HS-5 (cell line): ENCODE measurements at regions not wholly inside any gene's neighbourhood (a gene's known extent, or its start where the extent isn't known, plus 50 kb on each side); places are given as distances from the start of the nearest gene placed in this dataset.

ENCODE experiments used
- DNase-seq: peaks from one replicate; pipeline ENCODE4 v3.0.0-alpha.2; 2012; ENCODE audit warnings: low read depth

- no peak for DNase-seq
Measured at GRCh38 chr4:38230821-38231563, 270.8 kb downstream of the PTTG2 start.

- DNase-seq, result no peak
Measured at GRCh38 chr4:38231626-38232025, 271.4 kb downstream of the PTTG2 start.

- no peak for DNase-seq
Measured at GRCh38 chr4:38232741-38233140, 272.5 kb downstream of the PTTG2 start.

DNA sequence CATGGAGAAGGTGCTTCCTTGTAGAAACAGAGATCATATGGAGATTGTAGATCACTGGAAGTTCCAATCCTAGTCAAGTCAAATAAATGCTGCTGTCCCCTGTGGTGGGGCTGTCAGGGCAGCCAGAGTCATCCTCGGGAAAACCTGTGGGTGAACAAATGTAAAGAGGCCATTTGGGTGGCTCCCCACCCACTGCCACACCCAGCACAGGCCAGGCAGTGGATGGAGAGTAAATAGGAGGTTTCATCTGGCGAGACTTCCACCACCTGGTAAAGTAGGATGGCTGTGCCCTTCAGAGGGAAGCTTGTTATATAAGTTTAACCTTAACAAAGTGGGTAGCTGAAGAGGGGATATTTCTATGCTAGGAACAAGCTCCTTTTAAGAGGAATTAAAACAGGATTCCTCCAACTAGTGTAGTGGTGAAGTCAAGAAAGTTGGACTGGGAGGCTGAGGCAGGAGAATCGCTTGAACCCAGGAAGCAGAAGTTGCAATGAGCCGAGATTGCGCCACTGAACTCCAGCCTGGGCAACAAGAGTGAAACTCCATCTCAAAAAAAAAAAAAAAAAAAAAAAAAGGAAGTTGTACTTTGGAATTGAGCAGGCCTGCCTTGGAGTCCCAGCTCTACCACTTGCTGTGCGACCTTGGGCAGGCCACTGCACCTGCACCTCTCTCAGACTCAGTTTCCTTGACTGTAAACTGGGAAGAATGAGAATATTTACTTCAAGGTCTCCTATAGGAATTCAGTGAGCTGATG lies 273.7 kb downstream of the PTTG2 start:
- no peak for DNase-seq

DNA sequence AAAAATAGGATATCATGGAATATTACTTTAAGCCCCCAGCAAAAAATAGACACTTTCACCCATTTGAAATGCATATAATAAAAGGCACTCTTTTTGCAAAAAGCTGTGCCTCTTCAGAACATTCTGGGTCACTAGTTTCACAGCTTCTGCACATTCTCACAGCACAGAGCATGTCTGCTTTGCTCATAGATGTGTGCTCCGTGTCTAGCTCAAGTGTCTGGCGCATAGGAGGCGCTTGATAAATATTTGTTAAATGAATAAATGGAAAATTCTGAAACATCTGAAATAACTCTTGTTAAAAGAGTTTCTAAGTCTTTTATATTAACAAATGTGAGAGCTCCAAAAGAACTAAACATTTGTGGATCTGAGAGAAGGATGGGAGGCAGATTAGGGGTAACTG lies 275.2 kb downstream of the PTTG2 start:
- no peak for DNase-seq

- no peak for DNase-seq
Measured at GRCh38 chr4:38236003-38236402, 275.8 kb downstream of the PTTG2 start.

- DNase-seq, result no peak
Measured at GRCh38 chr4:38236503-38236902, 276.3 kb downstream of the PTTG2 start.

GRCh38 chr4:38237139-38237538 lies 276.9 kb downstream of the PTTG2 start:
- peak; percentile 87 for DNase-seq

GRCh38 chr4:38241541-38241940 lies 281.3 kb downstream of the PTTG2 start:
- DNase-seq, result no peak

GRCh38 chr4:38242101-38242500 lies 281.9 kb downstream of the PTTG2 start:
- no peak for DNase-seq

DNA sequence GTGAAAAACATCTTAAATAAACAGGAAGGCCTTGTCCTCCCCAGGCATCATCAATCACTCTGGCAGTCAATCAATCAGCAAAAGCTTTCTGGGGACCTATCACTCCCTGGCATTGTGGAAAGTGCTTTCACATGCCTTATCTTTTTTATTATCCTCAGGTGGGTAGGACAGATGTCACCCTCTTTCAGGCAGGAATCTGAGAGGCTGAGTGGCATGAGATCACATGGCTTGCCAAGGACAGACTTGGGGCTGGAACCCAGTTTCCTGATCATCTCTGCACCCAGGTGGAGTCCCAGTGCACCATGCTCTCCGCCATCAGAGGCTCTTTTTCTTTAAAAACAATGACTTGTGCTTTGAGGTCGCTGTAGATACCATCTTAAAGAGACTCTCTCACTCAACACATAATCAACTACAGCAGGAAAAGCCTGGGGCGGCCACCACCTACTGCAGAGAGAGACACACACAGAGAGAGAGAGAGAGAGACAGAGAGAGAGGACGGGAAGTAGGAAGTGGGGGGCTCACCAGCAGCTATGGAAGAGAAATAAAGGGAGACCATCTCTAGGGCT lies 282.7 kb downstream of the PTTG2 start:
- DNase-seq, result no peak

DNA sequence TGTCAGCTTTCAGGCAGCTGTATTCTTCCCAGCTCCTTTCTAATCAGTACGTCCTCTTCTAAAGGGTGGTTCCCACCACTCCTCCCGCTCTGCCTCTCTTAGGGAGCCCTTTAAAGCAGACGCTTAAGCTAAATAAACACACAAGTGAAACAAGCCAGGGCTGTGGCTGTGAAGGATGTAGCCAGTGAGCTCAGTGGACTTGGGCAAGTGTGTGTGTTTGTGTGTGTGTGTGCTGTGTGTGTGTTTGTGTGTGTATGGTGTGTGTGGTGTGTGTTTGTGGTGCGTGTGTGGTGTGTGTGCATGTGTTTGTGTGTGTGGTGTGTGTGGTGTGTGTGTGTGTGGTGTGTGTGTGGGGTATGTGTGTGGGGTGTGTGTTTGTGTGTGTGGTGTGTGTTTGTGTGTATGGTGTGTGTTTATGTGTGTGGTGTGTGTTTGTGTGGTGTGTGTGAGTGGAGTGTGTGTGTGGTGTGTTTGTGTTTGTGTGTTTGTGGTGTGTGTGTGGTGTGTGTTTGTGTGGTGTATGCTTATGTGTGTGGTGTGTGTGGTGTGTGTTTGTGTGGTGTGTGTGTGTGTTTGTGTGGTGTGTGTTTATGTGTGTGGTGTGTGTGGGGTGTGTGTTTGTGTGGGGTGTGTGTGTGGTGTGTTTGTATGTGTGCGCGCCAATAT lies 283.3 kb downstream of the PTTG2 start:
- no peak for DNase-seq

DNA sequence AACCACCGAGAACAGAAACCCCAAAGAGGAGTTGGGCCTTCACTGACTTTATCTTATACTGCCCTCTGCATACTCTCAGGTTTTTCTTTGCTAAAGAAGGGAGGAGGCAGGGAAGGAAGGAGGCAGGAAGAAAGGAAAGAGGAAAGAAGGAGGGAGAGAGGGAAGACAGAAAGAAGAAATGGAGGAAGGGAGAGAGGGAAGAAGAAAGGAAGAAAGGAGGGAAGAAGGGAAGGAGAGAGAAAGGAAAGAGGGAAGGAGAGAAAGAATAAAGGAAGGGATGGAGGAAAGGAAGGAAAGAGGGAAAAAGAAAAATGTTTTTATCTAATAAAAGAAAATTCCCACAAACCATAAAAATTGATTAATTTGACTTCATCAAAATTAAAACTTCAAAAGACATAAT lies 294.6 kb downstream of the PTTG2 start:
- DNase-seq, result no peak

DNA sequence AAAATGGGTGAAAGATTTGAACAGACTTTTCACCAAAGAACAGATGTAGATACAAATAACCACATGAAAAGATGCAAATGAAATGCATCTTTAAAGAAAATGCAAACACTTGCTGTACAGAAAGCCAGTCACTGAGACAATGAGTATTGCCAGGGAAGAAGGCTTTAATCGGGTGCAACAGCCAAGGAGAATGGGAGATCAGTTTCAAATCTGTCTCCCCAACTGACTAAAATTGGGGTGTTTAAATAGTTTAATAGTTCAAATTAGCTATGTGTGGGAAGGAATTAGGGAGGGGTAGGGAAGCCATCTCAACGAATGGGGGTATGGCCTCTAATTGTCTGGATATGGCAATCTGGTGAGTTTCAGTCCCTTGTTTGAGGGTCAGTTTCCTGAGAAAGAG lies 295.4 kb downstream of the PTTG2 start:
- DNase-seq, result no peak

DNA sequence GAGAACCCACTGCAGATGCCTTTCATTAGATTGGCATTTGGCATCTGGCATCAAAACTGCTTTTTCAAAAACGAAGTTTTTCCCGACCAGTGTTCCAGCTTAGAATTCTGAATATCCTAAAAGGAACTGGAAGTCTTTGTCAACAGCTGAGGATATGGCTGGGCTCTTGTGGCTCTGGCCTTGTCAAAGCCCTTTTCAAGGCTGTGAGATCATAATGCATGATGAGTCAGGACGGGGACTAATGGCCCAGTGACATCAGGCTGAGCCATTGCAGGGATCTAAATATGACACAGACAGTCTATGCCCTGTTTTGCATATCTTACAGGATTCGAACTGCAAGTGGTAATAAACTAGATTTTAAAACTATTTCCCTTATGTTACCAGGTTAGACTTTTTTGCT lies 306.4 kb downstream of the PTTG2 start:
- peak; percentile 29 for DNase-seq

DNA sequence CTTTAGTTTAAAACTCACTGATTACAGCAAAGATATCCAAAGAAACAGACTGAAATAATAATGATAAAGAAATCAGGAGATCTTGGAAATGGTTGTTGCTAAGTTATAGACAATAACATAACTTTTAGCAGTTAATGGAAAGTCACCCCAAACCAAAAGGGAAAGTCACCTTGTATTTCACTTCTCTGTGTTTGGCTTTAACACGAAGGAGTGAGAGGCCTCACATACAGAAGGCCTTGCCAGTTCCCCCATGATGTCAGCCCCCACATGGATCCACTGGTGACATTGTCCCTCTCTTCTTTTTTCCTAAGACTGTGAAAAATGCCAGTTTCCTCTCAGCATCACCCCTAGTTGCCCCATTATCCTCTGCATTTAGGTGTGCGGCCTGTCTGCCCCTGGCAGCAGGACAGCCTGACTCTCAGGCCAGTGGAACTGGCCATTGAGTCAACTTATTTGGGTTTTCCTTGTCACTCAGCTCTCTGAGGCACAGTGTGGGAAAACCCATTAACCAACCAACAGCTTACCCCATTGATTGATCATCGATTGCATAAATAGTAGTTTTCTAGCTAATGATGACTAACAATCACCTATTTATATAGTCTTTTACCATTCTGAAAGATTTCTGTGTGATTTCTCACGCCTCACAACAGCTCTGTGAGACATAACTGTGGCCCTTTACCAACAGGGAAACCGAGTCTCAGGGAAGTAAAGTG lies 308.1 kb downstream of the PTTG2 start:
- DNase-seq, result no peak

- no peak for DNase-seq
Measured at GRCh38 chr4:38268837-38269236, 308.6 kb downstream of the PTTG2 start.

DNA sequence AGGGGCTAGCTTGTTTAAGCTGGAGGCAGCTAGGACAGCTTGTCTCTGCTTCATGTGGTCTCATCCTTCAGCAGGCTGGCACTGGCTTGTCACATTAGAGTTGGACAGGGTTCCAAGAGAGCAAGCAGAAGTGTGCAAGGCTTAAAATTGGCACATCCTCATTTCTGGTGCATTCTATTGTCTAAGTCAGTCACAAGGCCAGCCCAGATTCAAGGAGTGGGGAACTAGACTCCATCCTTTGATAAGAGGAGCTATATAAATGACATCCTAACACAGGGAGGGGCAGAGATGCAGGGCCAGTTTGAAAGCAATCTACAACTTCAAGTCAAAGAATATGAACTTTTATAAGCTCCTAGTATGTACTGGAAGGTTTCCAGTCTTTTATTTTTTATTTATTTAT lies 313.2 kb downstream of the PTTG2 start:
- DNase-seq, result no peak

- DNase-seq, result no peak
Measured at GRCh38 chr4:38275331-38276100, 315.3 kb downstream of the PTTG2 start.

DNA sequence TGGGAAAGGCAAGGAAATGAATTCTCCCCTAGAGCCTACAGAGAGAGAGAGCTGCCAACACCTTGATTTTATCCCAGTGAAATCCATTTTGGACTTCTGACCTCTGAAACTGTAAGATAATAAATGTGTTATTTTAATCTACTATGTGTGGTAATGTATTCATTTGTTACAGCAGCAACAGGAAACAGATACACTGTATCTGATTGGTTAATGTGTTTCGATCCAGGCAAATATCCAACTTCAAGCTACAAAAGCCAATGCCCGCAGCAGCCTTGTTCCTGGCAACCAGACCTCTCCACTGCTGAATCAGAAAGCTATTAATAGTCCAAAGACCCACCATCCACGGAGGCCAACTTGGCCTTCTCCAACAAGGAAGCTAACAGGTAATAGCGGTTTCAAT lies 318.1 kb downstream of the PTTG2 start:
- DNase-seq, result no peak

GRCh38 chr4:38279077-38279476 lies 318.9 kb downstream of the PTTG2 start:
- DNase-seq, result no peak
